NT2/D1 (cell line): ENCODE measurements at regions not wholly inside any gene's neighbourhood (a gene's known extent, or its start where the extent isn't known, plus 50 kb on each side); places are given as distances from the start of the nearest gene placed in this dataset.

Experiments used
- SUZ12 ChIP-seq: IDR thresholded peaks from 2 replicates; pipeline ENCODE4 v1.6.1; 2011; ENCODE audit not compliant: insufficient read length, insufficient read depth; ENCODE audit errors: extremely low read depth
- YY1 ChIP-seq: IDR thresholded peaks from 2 replicates; pipeline ENCODE4 v1.6.1; 2011; ENCODE audit not compliant: insufficient read length, insufficient read depth
- ZNF274 ChIP-seq: IDR thresholded peaks from 2 replicates; pipeline ENCODE4 v1.6.1; 2011; ENCODE audit warnings: mild to moderate bottlenecking, low read depth, low read length

DNA sequence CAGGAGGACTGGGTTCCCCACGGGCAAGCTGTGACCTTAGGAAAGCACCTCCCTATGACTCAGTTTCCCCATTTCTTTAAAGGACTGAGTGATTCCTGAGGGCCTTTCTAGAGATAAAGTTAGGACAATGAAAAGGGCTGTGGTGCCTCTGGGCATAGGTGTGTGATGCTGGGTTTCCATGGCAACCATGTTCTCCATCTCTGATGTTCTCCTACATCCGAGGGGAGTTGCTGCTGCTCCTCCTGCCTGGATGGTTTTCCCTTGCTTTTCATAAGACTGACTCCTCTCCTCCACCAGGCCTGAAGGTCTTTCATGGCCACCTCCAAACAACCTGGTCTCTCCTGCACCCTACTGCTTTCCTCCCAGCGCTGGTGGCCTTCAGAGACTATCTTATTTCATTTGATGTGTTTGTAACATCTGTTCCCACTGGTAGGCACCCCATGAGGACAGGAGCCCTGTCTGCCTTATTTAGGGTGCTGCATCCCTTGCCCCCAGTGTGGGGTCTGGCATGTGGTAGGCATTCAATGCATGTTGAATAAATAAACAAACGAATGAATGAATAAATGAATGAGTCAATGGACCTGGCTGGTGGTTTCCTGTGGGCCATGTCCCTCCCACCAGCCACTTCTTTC lies 112.2 kb upstream of the HAND1 start:
- TF ChIP-seq YY1 (no peak), ZNF274 (no peak), SUZ12 (no peak)
